Medulla oblongata (tissue), 1 donor: ENCODE measurements at regions not wholly inside any gene's neighbourhood (a gene's known extent, or its start where the extent isn't known, plus 50 kb on each side); places are given as distances from the start of the nearest gene placed in this dataset.

Source experiments
- DNase-seq: peaks from one replicate; pipeline ENCODE4 v3.0.0-alpha.2; 2015; ENCODE audit errors: extremely low spot score

DNA sequence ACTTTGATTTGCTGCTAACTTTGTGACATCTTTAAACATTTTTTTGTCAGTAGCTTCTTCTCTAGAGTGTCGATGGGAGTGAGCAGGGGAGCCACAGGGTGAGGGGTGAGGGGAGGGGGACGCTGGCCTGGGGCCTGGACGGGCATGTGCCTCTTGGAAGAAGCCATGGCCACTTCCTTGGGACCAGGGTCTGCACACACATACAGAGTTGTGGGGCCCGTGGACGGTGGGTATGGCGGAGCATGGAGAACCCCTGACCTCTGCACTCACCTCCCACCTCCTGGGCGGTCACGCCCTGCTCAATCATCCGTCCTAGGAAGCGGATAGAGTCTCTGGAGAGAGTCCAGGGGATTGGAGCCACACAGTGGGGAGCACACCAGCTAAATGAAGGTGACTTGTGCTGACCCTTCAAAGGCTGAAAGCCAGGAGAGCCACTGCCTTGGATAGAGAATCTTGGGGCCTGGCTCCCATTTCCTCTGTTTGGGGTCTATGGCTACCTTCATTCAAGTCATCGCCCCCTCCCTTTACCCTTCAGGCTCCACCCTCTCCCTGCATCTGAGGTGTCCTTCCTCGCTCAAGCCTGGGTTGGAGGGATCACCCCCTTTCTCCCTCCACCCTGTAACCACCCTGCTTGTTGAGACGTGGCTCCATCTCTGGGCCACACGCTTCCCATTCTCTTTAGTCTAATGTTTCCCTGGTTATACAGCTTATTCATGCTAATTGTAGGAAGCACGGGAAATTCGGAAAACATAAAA, 63.9 kb upstream of the HAAO start:
- DNase-seq: no peak

DNA sequence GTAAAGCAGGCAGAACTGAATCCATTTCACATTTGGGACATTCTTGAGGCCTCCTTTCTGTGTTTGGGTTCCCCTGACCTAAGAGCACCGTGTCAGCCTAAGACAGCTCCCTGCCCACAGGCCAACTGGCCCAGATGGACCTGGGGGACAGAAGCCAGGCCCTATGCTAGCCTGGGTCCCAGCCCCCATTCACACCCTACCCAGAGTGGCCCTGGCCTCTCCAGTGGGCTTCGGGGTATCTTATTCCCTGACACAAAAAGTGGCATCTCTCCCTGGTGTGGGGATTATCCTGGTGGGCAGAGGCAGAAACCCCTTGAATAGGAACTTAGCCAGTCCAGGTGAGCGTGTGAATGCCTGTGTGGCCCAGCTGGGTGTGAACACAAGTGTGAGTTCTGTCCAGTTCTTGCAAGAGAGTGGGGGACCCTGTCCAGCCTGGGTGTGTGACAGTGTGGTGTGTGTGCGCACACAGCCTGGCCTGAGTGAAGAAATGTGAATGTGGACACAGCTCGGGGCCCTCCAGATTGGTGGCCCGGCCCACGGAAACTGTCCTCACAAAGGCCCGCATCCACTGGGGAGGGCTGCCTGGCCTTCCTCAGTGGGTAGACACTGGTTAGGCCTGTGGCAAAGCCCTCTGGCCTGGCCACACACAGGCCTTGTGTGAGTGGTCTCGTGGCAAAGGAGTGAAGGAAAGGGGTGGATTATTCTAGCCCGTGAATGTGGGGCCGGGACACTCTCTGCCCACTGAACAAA, 63.0 kb upstream of the HAAO start:
- DNase-seq: no peak

DNA sequence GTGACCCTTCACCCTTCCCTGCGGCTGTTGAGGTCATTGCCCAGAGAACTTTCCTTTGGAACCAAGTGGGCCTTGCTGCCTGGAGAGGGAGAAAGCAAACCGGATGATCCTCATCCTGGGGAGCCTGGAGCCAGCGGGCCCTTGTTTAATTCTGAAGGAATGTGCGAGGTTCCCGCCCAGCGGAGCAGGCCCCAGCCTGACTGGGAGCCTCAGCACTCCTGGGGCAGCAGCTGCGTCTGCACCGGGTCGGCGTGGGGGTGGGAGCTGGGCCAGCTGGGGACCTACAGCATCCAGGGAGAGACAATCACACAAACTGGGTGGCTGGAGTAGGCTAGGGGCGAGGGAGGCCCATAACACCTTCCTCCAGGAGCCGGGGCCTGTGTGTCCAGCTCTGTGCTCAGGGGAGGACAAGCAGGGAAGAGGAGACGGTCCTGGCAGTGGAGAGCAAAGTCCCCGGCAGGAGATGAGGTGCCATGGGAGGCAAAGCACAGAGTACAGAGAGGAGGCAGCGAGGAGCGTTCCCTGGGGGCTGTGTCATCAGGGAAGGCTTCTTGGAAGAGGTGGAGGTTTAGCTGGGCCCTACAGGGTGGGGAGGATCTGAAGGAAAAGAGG, 61.9 kb upstream of the HAAO start:
- DNase-seq: no peak

DNA sequence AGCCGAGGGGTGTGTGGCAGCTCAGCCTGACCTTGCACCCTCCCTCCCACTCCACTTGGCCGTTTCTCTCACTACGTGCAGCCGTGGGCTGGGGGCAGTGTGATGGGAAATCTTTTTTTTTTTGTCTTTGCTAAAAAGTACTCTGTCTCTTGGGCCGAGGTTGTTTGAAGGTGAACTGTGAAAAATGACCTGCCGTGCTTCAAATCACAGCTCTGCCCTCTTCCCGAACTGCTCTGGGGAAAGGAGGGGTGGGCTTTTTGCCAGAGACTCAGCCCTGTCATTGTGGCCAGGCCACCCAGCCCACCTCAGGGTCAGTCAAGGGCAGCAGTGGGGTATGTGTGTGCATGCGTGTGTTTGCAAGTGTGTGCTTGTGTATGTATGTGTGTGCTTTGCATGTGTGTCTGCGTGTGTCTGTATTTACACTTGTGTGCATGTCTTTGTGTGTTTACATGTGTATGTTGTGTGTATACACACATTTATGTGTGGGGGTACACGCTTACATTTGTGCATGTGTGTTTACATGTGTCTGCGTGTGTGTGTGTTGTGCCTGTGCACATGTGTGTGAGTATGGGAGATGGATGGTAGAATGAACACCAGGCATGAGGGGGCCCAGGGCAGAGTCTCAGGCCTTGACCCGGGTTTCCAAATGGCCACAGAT, 61.3 kb upstream of the HAAO start:
- DNase-seq: no peak

DNA sequence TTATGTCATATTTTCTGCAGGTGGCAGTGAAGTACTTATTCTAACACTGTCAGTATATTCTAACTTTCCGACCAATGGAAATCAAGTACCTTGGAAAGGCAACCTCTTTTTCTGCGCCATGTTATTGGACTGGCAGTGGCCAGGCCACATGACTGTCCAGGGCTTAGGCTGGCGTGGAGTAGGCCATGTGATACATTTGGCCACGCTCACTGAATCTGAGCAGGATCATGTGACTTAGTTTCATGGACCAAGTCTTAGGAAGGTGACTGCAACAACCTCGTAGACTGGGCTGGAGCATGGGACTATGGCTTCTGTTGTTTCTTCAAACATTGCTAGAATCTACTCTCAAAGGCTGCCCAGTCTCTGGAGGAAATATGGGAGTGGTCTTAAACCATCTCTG, 60.4 kb upstream of the HAAO start:
- DNase-seq: no peak

DNA sequence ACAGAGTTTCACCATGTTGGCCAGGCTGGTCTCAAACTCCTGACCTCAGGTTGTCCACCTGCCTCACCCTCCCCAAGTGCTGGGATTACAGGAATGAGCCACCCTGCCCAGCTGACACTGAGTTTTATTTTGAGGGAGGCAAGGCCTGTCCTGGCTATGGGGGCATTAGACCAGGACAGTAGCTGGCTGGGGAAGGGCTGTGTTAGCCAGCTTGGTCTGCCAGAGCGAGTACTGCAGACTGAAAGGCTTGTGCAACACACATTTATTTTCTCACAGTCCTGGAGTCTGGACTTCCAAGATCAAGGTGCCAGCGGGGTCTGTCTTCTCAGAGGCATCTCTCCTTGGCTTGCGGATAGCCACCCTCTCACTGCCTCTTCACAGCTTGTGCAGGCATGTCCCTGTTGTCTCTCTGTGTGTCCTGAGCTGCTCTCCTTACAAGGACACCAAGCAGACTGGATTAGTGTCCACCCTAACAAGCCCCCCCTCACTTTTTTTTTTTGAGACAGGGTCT, 59.4 kb upstream of the HAAO start:
- DNase-seq: no peak

DNA sequence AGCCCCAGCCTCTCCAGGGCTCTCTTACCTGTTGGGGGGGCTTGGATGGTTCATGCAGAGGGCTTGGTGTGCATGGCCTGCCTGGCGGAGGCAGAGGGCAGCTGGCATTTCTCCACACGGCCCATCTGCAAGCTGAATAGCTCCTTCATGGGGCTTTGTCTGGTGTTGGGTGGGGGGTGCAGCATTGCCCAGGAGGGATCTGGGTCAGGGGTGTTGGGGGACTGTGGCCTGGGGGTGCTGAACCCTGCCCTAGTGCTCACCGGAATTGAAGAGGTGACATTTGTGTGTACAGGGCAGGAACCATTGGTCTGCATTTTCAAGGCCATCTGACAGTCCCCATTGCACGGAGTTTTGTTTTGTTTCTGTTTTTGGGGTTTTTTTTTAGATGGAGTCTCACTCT, 58.8 kb upstream of the HAAO start:
- DNase-seq: no peak

DNA sequence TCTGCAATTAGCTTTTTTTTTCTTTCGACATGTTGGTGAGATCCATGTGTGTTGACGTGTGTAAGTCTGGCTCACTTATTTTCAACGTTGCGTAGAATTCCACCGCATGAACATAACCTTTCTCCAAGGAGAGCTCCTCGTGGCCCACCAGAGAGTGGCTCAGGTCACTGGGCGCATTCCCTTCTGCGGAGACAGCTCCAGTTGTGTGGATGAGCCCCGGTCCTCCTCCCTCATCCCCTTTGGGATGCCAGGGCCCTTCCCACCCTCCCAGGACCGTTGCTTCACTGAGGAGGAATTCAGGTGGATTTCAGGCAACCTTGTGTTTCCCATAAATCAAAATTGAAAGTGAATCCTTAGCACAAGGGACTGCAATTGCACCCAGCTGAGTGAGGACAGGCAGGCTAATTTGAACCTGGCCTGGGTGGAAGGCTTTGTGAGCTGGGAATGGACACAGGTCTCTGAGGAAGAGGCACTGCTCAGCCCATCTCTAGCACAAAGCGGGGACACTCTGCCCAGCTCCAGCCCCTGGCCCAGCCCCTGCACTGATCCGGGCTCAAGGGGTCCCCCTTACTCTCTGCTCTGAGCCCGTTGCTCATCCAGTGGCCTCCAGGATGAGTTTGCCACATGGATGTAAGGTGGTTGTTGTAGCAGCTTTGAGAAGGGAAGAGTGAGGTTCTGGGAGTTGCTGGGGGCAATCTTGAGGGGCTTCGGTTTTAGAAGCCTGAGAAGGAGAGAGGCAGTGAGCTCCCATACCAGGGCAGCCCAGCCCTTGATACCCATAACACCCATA, 57.8 kb upstream of the HAAO start:
- no peak for DNase-seq

DNA sequence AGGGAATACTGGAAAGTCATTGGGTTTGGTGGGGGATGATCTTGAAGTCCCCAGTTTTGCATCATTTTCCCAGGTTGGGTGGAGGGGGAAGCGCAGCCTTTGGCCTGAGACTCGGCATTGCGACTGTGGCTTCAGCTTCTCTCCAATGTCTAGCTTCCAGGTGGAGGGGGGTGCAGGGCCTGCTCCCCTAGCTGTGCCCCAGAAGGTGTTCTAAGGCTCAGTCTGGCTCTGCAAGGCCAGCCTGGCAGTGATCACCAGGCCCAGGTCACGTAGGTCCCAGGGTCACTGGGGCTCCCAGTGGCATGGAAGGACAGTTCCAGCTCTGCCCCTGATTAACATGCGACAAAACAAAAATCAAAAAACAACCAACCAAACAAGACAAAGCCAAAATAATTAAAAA, 56.9 kb upstream of the HAAO start:
- no peak for DNase-seq

DNA sequence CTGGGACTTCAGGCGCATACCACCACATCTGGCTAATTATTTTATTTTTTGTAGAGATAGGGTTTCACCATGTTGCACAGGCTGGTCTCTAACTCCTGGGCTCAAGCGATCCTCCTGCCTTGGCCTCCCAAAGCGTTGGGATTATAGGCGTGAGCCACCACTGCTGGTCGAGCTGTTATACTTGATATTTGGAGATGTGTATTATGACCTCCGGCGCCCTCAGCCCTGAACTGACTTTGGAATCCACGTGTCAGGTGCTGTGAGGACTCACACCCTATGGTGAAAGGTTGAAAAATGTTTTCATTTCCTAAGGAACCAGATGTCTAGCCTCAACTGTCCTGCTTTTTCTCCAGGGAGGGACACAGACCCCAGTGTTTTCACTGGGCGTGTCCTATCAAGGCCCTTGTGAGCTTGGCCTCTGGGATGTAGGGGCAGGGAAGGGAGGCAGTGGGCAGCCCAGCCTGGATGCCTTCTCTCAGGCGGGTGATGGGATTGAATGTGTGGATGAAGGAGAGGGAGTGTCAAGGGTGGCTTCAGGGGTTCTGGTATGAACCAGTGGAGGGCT, 56.4 kb upstream of the HAAO start:
- DNase-seq: no peak

DNA sequence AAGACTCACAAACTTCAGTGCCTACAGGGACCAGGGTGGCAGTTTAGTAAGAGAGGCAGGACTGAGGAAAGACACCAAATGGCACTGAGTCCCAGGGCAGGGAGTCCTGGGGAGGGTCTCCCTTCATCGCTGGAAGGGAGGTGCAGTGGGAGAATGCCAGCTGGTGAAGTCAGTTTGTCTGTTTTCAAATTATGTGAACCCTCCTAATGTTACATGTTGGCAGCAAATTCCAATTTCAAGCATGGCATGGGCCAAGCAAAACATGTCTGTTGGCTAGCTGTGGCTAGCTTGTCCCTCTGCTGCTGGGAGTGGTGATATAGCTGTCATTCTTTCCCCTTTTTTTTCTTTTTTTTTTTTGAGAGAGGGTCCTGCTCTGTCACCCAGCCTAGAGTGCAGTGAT, 55.9 kb upstream of the HAAO start:
- DNase-seq: no peak

DNA sequence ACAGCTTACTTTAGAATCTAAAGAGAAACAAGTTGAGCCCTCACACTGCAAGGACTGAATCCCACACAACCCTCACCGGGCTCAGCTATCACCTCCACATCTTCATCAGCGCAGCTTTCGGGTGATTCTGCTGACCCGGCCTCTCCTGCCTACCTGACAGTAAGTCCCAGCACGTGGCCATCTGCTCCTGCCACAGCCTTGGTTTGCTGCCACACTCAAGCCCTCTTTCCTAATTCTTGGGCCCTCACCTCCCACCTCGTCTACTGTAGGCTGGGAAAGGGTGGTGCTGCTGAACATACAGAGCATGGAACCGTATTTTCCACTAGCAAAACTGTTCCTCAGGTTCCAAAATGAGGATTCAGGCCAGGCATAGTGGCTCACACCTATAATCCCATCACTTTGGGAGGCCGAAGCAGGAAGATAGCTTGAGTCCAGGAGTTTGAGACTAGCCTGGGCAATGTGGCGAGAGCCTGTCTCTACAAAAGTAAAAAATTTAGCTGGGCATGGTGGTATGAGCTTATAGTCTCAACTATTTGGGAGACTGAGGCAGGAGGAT, 55.3 kb upstream of the HAAO start:
- DNase-seq: no peak

DNA sequence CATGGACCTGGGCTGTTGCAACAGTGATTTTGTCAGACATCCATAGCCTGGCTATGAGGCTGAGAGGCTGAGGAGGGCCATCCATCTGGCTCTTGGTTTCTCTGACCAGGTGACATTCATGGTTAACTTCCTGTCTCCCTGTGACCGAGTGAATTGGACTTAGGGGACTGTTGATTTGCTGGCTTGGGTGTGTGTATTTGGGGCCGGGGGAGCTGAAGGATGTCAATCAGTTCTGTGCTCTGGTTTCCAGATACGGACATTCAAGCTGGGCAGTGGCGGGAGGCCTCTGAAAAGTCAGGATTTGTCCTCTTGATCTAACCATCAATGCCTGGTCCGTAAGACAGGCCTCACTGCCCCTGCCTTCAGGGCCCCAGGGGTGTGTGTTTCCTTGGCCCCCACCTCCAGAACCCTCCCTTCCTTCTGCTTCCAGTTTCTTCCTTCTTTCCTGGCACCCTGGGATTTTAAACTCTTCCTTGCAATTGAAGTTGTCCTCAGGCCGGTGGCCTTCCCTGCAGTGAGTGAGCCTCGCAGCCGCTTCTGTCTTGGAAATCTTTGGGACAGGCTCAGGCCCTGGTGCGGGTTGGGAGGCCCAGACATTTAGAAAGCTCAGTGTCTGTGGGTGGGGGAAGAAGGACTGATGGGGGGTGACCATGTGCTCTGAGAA, 54.7 kb upstream of the HAAO start:
- no peak for DNase-seq

DNA sequence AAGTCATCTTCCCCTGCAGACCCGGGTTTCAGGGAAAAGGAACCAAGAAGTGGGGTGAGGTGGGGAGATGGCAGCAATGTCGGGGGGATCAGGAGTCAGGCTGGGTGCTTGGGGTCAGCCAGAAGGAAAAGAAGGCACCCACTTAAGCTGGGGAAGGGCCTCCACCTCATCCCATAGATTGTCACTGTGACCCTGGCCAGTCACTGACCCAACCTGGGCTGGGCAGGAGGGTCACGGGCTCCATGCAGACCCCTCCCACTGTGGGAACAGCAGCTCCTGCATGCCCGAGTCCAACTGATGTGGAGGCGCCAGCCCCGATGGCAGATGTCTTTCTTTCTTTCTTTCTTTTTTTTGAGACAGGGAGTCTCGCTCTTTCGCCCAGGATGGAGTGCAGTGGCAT, 53.6 kb upstream of the HAAO start:
- no peak for DNase-seq

DNA sequence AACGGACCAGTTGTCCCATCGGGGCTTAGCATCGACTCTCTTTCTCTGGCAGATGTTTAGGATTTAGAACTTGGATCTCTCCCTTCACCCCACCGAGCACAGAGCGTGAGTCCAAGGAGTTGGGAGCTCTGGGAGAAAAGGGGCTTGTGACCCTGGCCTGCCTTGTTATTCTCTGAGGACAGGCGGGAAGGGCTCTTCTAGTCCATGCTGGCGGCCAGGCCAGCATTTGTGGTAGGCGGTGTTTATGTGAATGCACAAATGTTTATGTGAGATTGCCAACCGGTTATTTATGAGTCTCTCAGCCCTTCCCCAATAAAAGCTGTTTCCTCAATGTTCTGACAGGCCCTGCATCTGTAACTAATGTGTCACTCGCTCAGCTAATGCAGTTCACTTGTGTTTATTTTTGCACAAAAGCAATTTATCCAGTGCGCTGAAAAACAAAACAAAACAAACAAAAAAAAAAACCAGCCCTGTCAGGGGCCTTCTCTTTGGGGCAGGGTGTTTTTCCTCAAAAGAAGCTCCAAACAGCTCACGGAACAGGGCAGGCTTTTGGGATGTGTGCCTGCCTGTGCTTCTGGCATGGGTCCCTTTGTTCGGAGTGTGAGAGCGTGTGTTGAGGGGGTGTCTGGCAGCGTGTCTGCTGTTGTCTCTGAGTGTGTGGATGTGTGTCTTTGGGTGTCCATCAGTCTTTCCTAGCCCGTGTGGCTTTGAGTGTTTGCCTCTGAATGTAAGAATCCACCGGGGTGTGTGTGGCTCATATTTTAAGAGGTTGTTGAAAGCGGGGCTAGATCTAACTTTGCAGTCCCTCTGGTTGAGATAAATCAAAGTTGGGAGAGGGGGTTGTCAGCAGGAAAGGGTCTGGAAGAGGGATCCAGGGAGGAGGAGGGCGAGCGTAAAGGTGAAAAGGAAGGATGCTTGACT, 52.8 kb upstream of the HAAO start:
- no peak for DNase-seq

DNA sequence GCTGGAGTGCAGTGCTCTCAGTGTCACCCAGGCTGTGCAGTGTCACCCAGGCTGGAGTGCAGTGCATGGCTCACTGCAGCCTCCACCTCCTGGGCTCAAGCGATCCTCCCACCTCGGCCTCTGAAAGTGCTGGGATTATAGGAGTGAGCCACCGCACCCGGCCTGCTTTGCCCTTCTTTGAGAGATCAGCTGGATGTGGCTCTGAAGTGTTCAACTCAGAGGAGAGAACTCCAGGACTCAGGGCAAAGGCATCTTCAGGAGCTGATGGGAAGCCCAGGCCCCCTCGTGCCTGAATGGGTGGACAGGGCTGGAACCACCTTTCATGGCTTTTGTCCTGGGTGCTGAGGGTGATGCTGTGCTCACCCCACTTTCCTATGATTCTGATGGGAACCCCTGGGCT, 52.0 kb upstream of the HAAO start:
- DNase-seq: no peak

DNA sequence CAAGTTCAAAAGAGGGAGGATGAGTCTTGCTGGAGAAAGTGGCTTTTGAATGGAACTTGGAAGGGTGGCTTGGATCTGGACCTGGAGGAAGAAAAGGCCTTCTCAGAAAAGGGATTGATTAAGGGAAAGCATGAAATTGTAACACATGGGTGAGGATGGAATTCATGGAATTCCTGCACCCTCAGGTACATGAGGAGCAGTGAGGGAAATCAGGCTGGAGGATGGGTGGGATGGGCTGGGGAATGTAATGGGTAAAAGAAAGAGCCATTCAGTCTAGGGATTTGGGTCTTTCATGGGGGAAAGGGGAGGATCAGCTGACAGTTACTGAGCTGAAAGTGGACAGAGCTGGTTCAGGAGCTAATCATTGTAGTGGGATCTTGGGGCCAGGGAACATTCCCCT, 51.2 kb upstream of the HAAO start:
- no peak for DNase-seq

DNA sequence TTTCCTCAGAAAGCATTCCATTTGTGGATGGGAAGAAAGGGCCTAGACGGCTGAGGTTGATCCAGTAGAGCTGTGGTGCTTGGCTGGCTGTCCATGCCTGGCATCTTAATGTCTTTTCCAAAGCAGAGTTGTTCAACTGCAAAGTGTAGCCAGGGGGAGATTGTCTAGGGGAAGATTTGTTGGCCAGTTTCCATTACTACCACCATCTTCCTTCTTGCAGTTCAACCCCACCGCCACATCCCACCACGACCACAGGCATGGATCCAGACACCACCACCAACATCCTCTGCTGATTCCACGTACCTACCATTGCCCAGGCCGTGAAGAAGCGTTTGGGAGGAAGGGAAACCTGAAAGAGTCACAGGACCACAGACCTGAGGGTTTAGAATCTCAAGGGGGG, 50.7 kb upstream of the HAAO start:
- DNase-seq: no peak

DNA sequence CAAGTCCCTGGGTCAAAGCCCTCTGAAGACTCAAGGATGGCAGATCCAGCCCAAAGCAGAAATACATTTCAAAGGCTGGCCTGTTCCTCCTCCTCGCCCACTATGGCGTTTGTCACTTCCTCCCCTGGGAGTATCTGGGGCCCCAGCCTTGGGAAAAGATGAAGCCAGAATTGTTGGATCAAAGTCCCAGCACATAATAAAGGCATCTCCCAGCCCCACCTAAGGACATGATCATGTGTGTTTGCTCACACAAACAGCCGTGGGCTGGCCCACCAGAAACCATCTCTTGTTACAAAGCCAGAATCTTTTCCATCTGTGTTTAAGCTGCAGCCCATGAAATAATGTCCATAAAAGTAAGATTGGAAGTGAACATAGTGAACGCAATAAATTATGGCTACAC, 50.1 kb upstream of the HAAO start:
- DNase-seq: no peak
